AG10803 (cell line): ENCODE measurements at regions not wholly inside any gene's neighbourhood (a gene's known extent, or its start where the extent isn't known, plus 50 kb on each side); places are given as distances from the start of the nearest gene placed in this dataset.
"Not testable (repeated sequence)": the region's sequence is repeated elsewhere in the genome, so short reads cannot be mapped to it uniquely, and the experiment has no call there.

Source experiments
- DNase-seq: peaks from one replicate; pipeline ENCODE4 v3.0.0; 2010; ENCODE audit warnings: low read depth
- H3K4me3 ChIP-seq: 2 replicates; pipeline ENCODE4 v1.5.1; 2011; ENCODE audit warnings: mild to moderate bottlenecking, low read length, control low read depth
- TF ChIP-seq, protein P1 (sequence below): conservative IDR thresholded peaks from 2 replicates; pipeline ENCODE4 v1.5.1; 2011; ENCODE audit warnings: mild to moderate bottlenecking, low read length, control low read depth, inconsistent platforms

DNA sequence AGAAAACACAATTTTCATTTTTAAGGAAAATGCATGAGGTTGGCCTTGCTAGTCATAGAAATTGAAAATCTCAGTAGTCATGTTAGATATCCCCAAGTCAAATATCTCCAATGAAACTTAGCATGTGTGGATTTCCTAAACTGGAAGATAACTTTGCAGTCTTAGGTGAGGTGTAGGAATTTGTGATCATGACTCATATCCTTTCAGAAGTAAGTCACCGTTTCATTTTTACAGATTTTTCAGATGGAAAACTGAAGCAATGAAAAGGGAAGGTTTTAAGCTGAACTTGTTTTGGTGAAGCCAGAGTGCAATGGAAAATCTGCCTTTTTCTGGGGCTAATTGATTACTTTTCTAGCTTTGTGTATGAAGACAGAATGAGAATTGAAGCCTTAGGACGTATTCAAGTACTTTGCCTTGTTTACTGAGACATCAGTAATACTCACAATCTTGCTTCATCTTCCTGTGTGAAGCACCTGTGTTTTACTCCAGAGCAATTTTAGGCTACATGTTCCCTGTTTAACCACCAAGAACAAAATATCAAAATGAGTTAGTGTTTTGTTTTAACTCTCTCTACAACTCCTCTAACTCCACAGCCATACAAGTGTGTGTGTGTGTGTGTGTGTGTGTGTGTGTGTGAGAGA is 1662.8 kb upstream of the ADGRL3 start:
- no peak overlapping the region for H3K4me3 ChIP-seq
- no peak for DNase-seq
- TF ChIP-seq, protein P1, sequence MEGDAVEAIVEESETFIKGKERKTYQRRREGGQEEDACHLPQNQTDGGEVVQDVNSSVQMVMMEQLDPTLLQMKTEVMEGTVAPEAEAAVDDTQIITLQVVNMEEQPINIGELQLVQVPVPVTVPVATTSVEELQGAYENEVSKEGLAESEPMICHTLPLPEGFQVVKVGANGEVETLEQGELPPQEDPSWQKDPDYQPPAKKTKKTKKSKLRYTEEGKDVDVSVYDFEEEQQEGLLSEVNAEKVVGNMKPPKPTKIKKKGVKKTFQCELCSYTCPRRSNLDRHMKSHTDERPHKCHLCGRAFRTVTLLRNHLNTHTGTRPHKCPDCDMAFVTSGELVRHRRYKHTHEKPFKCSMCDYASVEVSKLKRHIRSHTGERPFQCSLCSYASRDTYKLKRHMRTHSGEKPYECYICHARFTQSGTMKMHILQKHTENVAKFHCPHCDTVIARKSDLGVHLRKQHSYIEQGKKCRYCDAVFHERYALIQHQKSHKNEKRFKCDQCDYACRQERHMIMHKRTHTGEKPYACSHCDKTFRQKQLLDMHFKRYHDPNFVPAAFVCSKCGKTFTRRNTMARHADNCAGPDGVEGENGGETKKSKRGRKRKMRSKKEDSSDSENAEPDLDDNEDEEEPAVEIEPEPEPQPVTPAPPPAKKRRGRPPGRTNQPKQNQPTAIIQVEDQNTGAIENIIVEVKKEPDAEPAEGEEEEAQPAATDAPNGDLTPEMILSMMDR = no peak

- DNase-seq = no peak
- no peak overlapping the region for H3K4me3 ChIP-seq
- TF ChIP-seq, protein P1 = no peak
Observed at GRCh38 chr4:59539401-59539800, 1660.7 kb upstream of the ADGRL3 start.

DNA sequence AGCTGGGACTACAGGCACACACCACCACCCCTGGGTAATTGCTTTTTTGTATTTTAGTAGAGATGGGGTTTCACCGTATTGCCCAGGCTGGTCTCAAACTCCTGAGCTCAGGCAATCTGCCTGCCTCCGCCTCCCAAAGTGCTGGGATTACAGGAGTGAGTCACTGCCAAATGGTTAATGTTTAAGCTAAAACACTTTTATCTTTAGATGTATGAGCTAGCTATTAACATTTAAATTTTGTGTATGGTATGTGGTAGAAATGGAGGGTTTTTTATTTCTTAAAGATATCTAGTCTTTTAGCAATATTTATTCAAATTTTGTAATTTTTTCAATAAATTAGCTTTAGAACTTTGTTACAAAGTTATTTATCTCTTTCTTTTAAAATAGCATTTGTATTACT is 1659.8 kb upstream of the ADGRL3 start:
- TF ChIP-seq, protein P1 = no peak
- no peak for DNase-seq
- H3K4me3 ChIP-seq = no peak overlapping the region

DNA sequence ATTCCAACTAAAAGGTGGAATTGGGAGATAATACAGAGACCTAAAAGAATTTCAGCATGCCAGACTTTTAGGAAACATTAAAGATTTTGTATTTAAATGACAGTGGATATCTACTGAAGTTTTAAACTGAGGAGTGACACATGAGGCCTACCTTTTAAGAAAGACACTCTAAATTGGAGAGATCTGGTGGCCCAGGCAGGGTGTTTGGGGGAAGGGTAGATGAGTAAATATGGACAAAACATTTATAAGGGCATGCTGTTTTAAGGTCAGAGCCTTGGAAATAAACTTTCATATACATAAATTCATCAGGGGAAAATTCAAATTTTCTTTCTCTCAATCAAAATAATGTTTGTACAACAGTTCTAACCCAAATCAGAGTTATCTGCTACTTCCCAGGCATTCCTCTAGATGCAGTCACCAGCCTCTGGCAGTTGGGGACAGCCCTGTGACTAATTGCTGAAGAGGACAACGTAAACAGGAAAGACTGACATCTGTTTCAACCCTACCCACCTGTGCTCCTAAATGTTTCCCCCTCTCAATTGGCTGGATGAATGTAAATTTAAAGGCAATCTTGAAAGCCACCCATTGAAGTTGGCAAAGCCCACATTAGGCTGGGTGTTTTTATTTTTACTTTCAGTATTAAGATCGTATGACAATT is 1646.9 kb upstream of the ADGRL3 start:
- peak; percentile 11 for DNase-seq
- H3K4me3 ChIP-seq = peak overlapping the region; percentile 38
- TF ChIP-seq, protein P1 = no peak

GRCh38 chr4:59553721-59554091 is 1646.4 kb upstream of the ADGRL3 start:
- peak overlapping the region; percentile 38 for H3K4me3 ChIP-seq
- TF ChIP-seq, protein P1 = no peak
- peak; percentile 17 for DNase-seq

DNA sequence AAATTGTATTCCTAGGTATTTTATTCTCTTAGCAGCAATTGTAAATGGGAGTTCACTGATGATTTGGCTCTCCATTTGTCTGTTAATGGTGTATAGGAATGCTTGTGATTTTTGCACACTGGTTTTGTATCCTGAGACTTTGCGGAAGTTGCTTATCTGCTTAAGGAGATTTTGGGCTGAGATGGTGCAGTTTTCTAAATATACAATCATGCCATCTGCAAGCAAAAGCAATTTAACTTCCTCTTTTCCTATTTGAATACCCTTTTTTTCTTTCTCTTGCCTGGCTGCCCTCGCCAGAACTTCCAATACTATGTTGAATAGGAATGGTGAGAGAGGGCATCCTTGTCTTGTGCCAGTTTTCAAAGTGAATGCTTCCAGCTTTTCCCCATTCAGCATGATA is 1643.9 kb upstream of the ADGRL3 start:
- H3K4me3 ChIP-seq, DNase-seq: not testable (repeated sequence)

- H3K4me3 ChIP-seq, DNase-seq: not testable (repeated sequence)
Observed at GRCh38 chr4:59560141-59560648, 1639.9 kb upstream of the ADGRL3 start.

- no peak for DNase-seq
- TF ChIP-seq, protein P1 = no peak
- H3K4me3 ChIP-seq = no peak overlapping the region
Observed at GRCh38 chr4:59565836-59566235, 1634.3 kb upstream of the ADGRL3 start.
